Stimulated activated CD8-positive, alpha-beta memory T cell treated with anti-CD3 and anti-CD28 coated beads, Interleukin-4, amount 100 ng/mL, for 48 hours (primary cell): ENCODE measurements at regions not wholly inside any gene's neighbourhood (a gene's known extent, or its start where the extent isn't known, plus 50 kb on each side); places are given as distances from the start of the nearest gene placed in this dataset.
"Not testable (repeated sequence)": the region's sequence is repeated elsewhere in the genome, so short reads cannot be mapped to it uniquely, and the experiment has no call there.

Experiments
- DNase-seq: peaks from one replicate; pipeline ENCODE4 v3.0.0-alpha.2; 2020

GRCh38 chr16:29309601-29310000, 96.9 kb downstream of the NPIPB11 start:
- DNase-seq: not testable (repeated sequence)

- no peak for DNase-seq
Observed at GRCh38 chr16:29308644-29309546, 97.6 kb downstream of the NPIPB11 start.

GRCh38 chr16:29307598-29308507, 98.7 kb downstream of the NPIPB11 start:
- DNase-seq: no peak

- no peak for DNase-seq
Observed at GRCh38 chr16:29306943-29307597, 99.4 kb downstream of the NPIPB11 start.

- DNase-seq: no peak
Observed at GRCh38 chr16:29306201-29306600, 100.3 kb downstream of the NPIPB11 start.

GRCh38 chr16:29305018-29305417, 101.5 kb downstream of the NPIPB11 start:
- not testable (repeated sequence) for DNase-seq

- DNase-seq: no peak
Observed at GRCh38 chr16:29304251-29304650, 102.3 kb downstream of the NPIPB11 start.

- DNase-seq: no peak
Observed at GRCh38 chr16:29303520-29303919, 103.0 kb downstream of the NPIPB11 start.

- no peak for DNase-seq
Observed at GRCh38 chr16:29302976-29303375, 103.5 kb downstream of the NPIPB11 start.

- DNase-seq: not testable (repeated sequence)
Observed at GRCh38 chr16:29302433-29302832, 104.1 kb downstream of the NPIPB11 start.

GRCh38 chr16:29301662-29302285, 104.7 kb downstream of the NPIPB11 start:
- DNase-seq: not testable (repeated sequence)

- DNase-seq: not testable (repeated sequence)
Observed at GRCh38 chr16:29300541-29301535, 105.7 kb downstream of the NPIPB11 start.

GRCh38 chr16:29300030-29300491, 106.5 kb downstream of the NPIPB11 start:
- not testable (repeated sequence) for DNase-seq

GRCh38 chr16:29298997-29299396, 107.5 kb downstream of the NPIPB11 start:
- not testable (repeated sequence) for DNase-seq

GRCh38 chr16:29298307-29298706, 108.2 kb downstream of the NPIPB11 start:
- DNase-seq: not testable (repeated sequence)

GRCh38 chr16:29297809-29298177, 108.7 kb downstream of the NPIPB11 start:
- not testable (repeated sequence) for DNase-seq

- DNase-seq: not testable (repeated sequence)
Observed at GRCh38 chr16:29297144-29297808, 109.2 kb downstream of the NPIPB11 start.

GRCh38 chr16:29296176-29296575, 110.3 kb downstream of the NPIPB11 start:
- not testable (repeated sequence) for DNase-seq

GRCh38 chr16:29294951-29295795, 111.3 kb downstream of the NPIPB11 start:
- not testable (repeated sequence) for DNase-seq
